ENCODE measurements at regions not wholly inside any gene's neighbourhood (a gene's known extent, or its start where the extent isn't known, plus 50 kb on each side); places are given as distances from the start of the nearest gene placed in this dataset.

DNA sequence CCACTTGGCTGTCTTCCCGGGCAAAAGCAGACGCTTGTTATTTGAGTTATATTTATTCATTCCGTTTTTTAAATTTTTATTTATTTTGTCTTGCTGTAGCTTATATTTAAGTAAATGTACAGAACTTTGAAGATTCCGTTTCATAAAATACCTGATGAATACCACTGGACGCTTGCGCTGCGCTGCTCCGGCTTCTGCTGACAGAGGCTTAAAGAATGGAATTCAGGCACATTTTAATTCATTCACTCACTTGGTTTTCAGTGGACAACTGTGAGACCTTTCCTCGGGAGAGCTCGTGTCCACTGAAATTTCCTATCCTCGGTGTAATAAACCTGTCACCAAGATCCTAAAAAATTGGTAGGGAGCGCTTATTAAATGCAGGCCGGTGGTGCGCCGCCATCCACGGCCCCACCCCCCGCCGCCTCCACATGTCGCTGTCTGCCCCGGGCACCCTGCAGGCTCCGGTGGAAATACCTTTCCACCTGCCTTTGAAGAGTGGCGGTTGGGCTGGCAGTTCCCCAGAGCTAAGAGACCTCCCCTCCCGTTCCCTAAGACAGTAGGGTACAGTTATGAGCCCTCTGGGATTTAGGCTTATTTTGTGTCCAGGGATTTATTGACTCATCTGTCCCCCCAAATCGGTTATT is 62.5 kb upstream of the UBE2E1 start:
- POLR2A ChIA-PET, result no interaction called here
- no peak for TF ChIP-seq CTCF (IDR thresholded peaks at IDR 0.05; ENCODE audit: control extremely low read depth, extremely low read depth, low read depth, missing control alignments)
- CTCF ChIA-PET, result interaction anchor here (1.0 to 1.1 kb wide), 3 partner anchors 12 to 53 kb away, joined by 3 to 4 read pairs (median 3); no protein-coding TSS in a partner anchor
- no peak for DNase-seq (ENCODE audit: extremely low spot score)

- ChIA-PET POLR2A (no interaction called here), CTCF (no interaction called here)
- no peak for DNase-seq (ENCODE audit: extremely low spot score)
- TF ChIP-seq CTCF (IDR thresholded peaks at IDR 0.05; ENCODE audit: control extremely low read depth, extremely low read depth, low read depth, missing control alignments), result no peak
Measured at GRCh38 chr3:23746441-23746840, 59.3 kb upstream of the UBE2E1 start.

DNA sequence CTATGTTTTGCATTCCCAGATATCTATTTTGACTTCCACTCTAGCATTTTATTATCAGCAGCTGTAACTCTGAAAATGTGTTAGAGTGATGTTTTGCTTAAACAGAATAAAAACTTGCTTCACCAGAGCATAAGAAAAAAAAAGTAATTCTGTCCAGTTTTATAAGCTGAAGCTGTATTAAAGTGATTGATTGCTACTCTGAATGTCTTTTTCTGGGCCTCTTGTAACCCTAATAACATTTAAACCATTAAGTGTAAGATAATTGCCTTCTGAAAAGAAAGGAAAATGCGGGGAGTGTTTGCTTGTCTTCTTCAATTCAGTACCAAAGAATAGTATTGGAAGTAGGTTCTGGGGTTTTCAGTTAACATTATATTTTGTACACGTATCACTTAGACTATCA is 57.9 kb upstream of the UBE2E1 start:
- DNase-seq (ENCODE audit: extremely low spot score), result no peak
- ChIA-PET POLR2A (interaction anchor here (0.7 kb wide), 1 partner anchor 445 kb away, joined by 7 read pairs; no protein-coding TSS in a partner anchor), CTCF (no interaction called here)
- no peak for TF ChIP-seq CTCF (IDR thresholded peaks at IDR 0.05; ENCODE audit: control extremely low read depth, extremely low read depth, low read depth, missing control alignments)

DNA sequence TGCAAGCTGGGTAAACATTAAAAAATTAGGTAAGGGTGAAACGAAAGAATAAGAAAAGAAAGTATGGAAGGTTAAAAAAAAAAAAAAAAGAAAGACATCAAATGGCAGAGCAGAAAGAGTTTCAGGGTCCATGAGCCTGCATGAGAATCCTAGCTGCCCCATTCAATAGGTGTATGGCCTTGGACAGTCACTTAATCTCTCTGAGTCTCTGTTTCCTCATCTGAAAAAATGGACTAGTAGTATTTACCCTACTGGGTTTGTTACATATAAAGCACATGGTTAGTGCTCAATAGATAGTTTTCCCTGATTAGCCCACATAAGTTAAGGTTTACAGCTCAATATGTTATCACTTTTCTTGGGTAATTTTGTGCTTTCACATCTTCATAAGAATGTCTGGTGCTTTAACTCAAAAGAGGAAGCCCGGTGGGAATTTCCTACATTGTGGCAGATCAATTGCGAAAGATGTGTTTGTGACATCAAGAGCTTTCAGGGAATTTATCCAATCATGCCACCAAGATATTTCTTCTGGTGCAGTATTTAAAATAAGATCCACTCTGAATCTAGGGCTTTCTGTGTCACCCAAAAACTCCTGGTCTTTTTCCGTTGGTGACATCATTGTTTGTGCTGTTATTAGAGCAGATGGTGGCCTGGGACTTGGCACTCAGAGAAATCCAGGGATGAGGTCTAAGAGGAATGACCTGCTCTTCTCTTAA is 57.2 kb upstream of the UBE2E1 start:
- ChIA-PET CTCF (no interaction called here), POLR2A (interaction anchor here (0.7 kb wide), 1 partner anchor 446 kb away, joined by 7 read pairs; no protein-coding TSS in a partner anchor)
- no peak for DNase-seq (ENCODE audit: extremely low spot score)
- no peak for TF ChIP-seq CTCF (IDR thresholded peaks at IDR 0.05; ENCODE audit: control extremely low read depth, extremely low read depth, low read depth, missing control alignments)

GRCh38 chr3:23749609-23750008 is 56.1 kb upstream of the UBE2E1 start:
- POLR2A ChIA-PET, result no interaction called here
- no peak for DNase-seq (ENCODE audit: extremely low spot score)
- TF ChIP-seq CTCF (IDR thresholded peaks at IDR 0.05; ENCODE audit: control extremely low read depth, extremely low read depth, low read depth, missing control alignments), result no peak
- CTCF ChIA-PET, result interaction anchor here (1.4 kb wide), 1 partner anchor 18 kb away, joined by 3 read pairs; no protein-coding TSS in a partner anchor

GRCh38 chr3:23750573-23751210 is 55.1 kb upstream of the UBE2E1 start:
- ChIA-PET POLR2A (no interaction called here), CTCF (interaction anchor here (1.0 to 1.4 kb wide), 2 partner anchors 17 kb away, joined by 3 to 5 read pairs; no protein-coding TSS in a partner anchor)
- no peak for DNase-seq (ENCODE audit: extremely low spot score)
- no peak for TF ChIP-seq CTCF (IDR thresholded peaks at IDR 0.05; ENCODE audit: control extremely low read depth, extremely low read depth, low read depth, missing control alignments)
